ENCODE measurements at regions not wholly inside any gene's neighbourhood (a gene's known extent, or its start where the extent isn't known, plus 50 kb on each side); places are given as distances from the start of the nearest gene placed in this dataset.

- TF ChIP-seq CTCF (IDR thresholded peaks at IDR 0.05): no peak
- no peak for TF ChIP-seq ATF3 (CRISPR knock-in tag; conservative IDR thresholded peaks at IDR 0.05)
- TF ChIP-seq FOXK1 (CRISPR knock-in tag; IDR thresholded peaks at IDR 0.05): no peak
- TF ChIP-seq ZSCAN18 (CRISPR knock-in tag; IDR thresholded peaks at IDR 0.05): no peak
- no peak for TF ChIP-seq FOXP1 (CRISPR knock-in tag; IDR thresholded peaks at IDR 0.05; ENCODE audit: borderline replicate concordance)
- no peak for TF ChIP-seq ELF4 (CRISPR knock-in tag; IDR thresholded peaks at IDR 0.05; ENCODE audit: low read depth)
- no peak for TF ChIP-seq ZNF263 (CRISPR knock-in tag; IDR thresholded peaks at IDR 0.05; ENCODE audit: low read depth)
- TF ChIP-seq E2F5 (CRISPR knock-in tag; IDR thresholded peaks at IDR 0.05): no peak
- TF ChIP-seq MAX (CRISPR knock-in tag; IDR thresholded peaks at IDR 0.05): no peak
- TF ChIP-seq STAT6 (CRISPR knock-in tag; conservative IDR thresholded peaks at IDR 0.05; ENCODE audit: low read depth): no peak
- TF ChIP-seq ESRRA (CRISPR knock-in tag; IDR thresholded peaks at IDR 0.05; ENCODE audit: borderline replicate concordance): no peak
- no peak for TF ChIP-seq USF2 (CRISPR knock-in tag; IDR thresholded peaks at IDR 0.05)
- no peak for TF ChIP-seq PRDM15 (CRISPR knock-in tag; IDR thresholded peaks at IDR 0.05)
- TF ChIP-seq CDX4 (CRISPR knock-in tag; IDR thresholded peaks at IDR 0.05; ENCODE audit: borderline replicate concordance): no peak
These were observed 2426.5 kb upstream of the PCDH20 start for GRCh38 chr13:63842102-63842501.
